Mucosa of rectum (tissue), 2 donors: ENCODE measurements at regions not wholly inside any gene's neighbourhood (a gene's known extent, or its start where the extent isn't known, plus 50 kb on each side); places are given as distances from the start of the nearest gene placed in this dataset.

Experiments
- H3K27ac ChIP-seq, 2 donors: one replicate each; pipeline ENCODE4 v1.7.0; 2013; ENCODE audit warnings: inconsistent platforms in 2 of 2, low read depth in 2 of 2, low read length in 2 of 2
- H3K27me3 ChIP-seq, 2 donors: one replicate each; pipeline ENCODE4 v1.7.0; 2013; ENCODE audit warnings: low read length in 2 of 2; ENCODE audit not compliant: control insufficient read depth in 2 of 2, insufficient read depth in 2 of 2
- H3K36me3 ChIP-seq, 2 donors: one replicate each; pipeline ENCODE4 v1.7.0; 2013; ENCODE audit warnings: low read length in 2 of 2; ENCODE audit not compliant: control insufficient read depth in 2 of 2, insufficient read depth in 2 of 2
- H3K4me1 ChIP-seq, 2 donors: one replicate each; pipeline ENCODE4 v1.7.0; 2013; ENCODE audit warnings: low read length in 2 of 2, mild to moderate bottlenecking in 1 of 2; ENCODE audit not compliant: control insufficient read depth in 2 of 2, insufficient read depth in 2 of 2
- H3K4me3 ChIP-seq, 2 donors: one replicate each; pipeline ENCODE4 v1.7.0; 2013; ENCODE audit warnings: low read length in 2 of 2
- H3K9ac ChIP-seq, 2 donors: one replicate each; pipeline ENCODE4 v1.7.0; 2013; ENCODE audit warnings: low read length in 2 of 2, low read depth in 1 of 2, mild to moderate bottlenecking in 1 of 2
- H3K9me3 ChIP-seq, 2 donors: one replicate each; pipeline ENCODE4 v1.7.0; 2013; ENCODE audit warnings: low read length in 2 of 2; ENCODE audit not compliant: control insufficient read depth in 2 of 2
- donor health status: healthy.
- donor health status: Normal muscosa, but diverticular disease.

DNA sequence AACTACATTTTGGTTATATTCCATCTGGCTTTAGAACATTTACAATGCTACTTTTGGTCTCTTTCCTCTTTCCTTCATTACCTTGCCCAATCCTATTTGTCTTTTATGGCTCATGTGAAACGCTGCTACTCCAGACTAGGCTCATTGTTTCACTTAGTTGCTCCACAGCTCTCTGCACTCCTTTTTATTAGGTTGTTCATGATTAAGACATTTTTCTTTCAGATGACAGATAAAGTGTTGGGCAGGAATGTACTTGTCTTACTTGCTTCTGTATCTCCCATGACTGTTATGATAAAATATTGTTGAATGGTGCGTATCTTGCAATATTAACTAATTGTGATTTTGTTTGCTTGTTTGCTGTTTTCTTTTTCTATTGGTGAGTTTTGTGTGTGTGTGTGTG is 1532.3 kb downstream of the KCNT2 start:
- Histone ChIP-seq H3K9me3 (no peaks in the 10 kb centered on the region), H3K27ac (no peak overlapping the region)

GRCh38 chr1:195071461-195071860 is 1536.8 kb downstream of the KCNT2 start:
- Histone ChIP-seq H3K9ac (no peak overlapping the region), H3K4me3 (no peak overlapping the region), H3K36me3 (no peaks in the 10 kb centered on the region), H3K9me3 (no peaks in the 10 kb centered on the region), H3K4me1 (no peaks in the 10 kb centered on the region), H3K27me3 (no peaks in the 10 kb centered on the region), H3K27ac (no peak overlapping the region)

More for the DNA sequence above, 1532.3 kb downstream of the KCNT2 start:
- Histone ChIP-seq H3K4me1 (no peaks in the 10 kb centered on the region), H3K27me3 (no peaks in the 10 kb centered on the region), H3K36me3 (no peaks in the 10 kb centered on the region), H3K4me3 (no peak overlapping the region), H3K9ac (no peak overlapping the region)

- Histone ChIP-seq H3K4me1 (no peaks in the 10 kb centered on the region), H3K9me3 (no peaks in the 10 kb centered on the region), H3K27me3 (no peaks in the 10 kb centered on the region), H3K27ac (no peak overlapping the region), H3K4me3 (no peak overlapping the region), H3K36me3 (no peaks in the 10 kb centered on the region), H3K9ac (no peak overlapping the region)
Observed at GRCh38 chr1:195065437-195065836, 1542.8 kb downstream of the KCNT2 start.

DNA sequence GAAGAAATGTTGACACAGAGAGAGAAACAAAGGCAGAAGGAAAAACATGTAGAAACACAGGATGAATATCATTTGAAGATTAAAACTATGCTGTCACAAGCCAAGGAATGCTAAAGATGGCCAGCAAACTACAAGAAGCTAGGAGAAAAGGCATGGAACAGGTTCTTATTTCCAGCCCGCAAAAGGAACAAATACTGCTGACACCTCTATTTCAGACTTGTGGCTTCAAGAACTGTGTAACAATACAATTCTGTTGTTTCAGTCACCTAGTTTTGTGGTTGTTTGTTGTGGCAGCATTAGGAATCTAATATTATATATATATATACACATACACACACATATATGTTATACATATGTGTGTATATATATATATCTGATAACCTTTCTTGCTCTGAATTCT is 1543.9 kb downstream of the KCNT2 start:
- Histone ChIP-seq H3K4me1 (no peaks in the 10 kb centered on the region), H3K36me3 (no peaks in the 10 kb centered on the region), H3K9me3 (no peaks in the 10 kb centered on the region), H3K27me3 (no peaks in the 10 kb centered on the region), H3K9ac (no peak overlapping the region), H3K4me3 (no peak overlapping the region), H3K27ac (no peak overlapping the region)

GRCh38 chr1:195054217-195054687 is 1554.0 kb downstream of the KCNT2 start:
- no peaks in the 10 kb centered on the region for H3K9me3 ChIP-seq
- H3K27ac ChIP-seq: no peak overlapping the region
- H3K27me3 ChIP-seq: no peaks in the 10 kb centered on the region
- H3K9ac ChIP-seq: no peak overlapping the region
- no peaks in the 10 kb centered on the region for H3K36me3 ChIP-seq
- H3K4me1 ChIP-seq: no peaks in the 10 kb centered on the region
- H3K4me3 ChIP-seq: no peak overlapping the region

DNA sequence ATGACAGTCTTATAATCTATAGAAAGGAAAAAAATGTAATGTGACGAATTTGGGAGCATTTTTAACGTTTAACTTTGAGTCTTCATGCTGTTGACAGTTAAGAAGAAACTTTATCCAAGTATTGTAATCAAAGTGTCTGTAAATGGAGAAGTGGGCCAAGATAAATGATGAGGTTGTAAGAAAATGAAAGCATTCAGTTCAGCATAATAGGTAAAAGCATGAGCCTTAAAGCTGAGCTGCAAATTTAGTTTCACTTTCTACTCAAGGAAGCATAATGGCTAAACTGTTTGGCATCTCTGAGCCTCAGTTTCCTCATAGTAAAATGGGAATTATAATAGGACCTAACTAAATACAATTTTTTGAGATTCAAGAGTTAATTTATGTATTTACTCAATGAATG is 1554.8 kb downstream of the KCNT2 start:
- no peak overlapping the region for H3K27ac ChIP-seq
- no peaks in the 10 kb centered on the region for H3K9me3 ChIP-seq
- no peaks in the 10 kb centered on the region for H3K27me3 ChIP-seq
- H3K4me3 ChIP-seq: no peak overlapping the region
- H3K36me3 ChIP-seq: no peaks in the 10 kb centered on the region
- no peak overlapping the region for H3K9ac ChIP-seq
- no peaks in the 10 kb centered on the region for H3K4me1 ChIP-seq

GRCh38 chr1:195047772-195048171 is 1560.5 kb downstream of the KCNT2 start:
- Histone ChIP-seq H3K9ac (no peak overlapping the region), H3K27me3 (no peaks in the 10 kb centered on the region), H3K36me3 (no peaks in the 10 kb centered on the region), H3K27ac (no peak overlapping the region), H3K9me3 (no peaks in the 10 kb centered on the region), H3K4me3 (no peak overlapping the region), H3K4me1 (no peaks in the 10 kb centered on the region)

- Histone ChIP-seq H3K9me3 (no peaks in the 10 kb centered on the region), H3K9ac (no peak overlapping the region), H3K36me3 (no peaks in the 10 kb centered on the region), H3K27ac (no peak overlapping the region), H3K4me1 (no peaks in the 10 kb centered on the region), H3K27me3 (no peaks in the 10 kb centered on the region), H3K4me3 (no peak overlapping the region)
Observed at GRCh38 chr1:195045072-195045471, 1563.2 kb downstream of the KCNT2 start.

GRCh38 chr1:195030793-195031192 is 1577.4 kb downstream of the KCNT2 start:
- Histone ChIP-seq H3K9ac (no peak overlapping the region), H3K27me3 (no peaks in the 10 kb centered on the region), H3K36me3 (no peaks in the 10 kb centered on the region), H3K4me3 (no peak overlapping the region), H3K27ac (no peak overlapping the region), H3K4me1 (no peaks in the 10 kb centered on the region), H3K9me3 (peaks cover 0 to 5% of the 10 kb centered on the region in 2 donors)

- H3K4me3 ChIP-seq: no peak overlapping the region
- H3K9ac ChIP-seq: no peak overlapping the region
- H3K36me3 ChIP-seq: no peaks in the 10 kb centered on the region
- no peaks in the 10 kb centered on the region for H3K27me3 ChIP-seq
- no peaks in the 10 kb centered on the region for H3K4me1 ChIP-seq
- H3K9me3 ChIP-seq: peaks cover 0 to 5% of the 10 kb centered on the region in 2 donors
- no peak overlapping the region for H3K27ac ChIP-seq
Observed at GRCh38 chr1:195026792-195027191, 1581.4 kb downstream of the KCNT2 start.

- no peak overlapping the region for H3K4me3 ChIP-seq
- H3K36me3 ChIP-seq: no peaks in the 10 kb centered on the region
- H3K27ac ChIP-seq: no peak overlapping the region
- H3K4me1 ChIP-seq: no peaks in the 10 kb centered on the region
- H3K27me3 ChIP-seq: no peaks in the 10 kb centered on the region
- H3K9me3 ChIP-seq: no peaks in the 10 kb centered on the region
- H3K9ac ChIP-seq: no peak overlapping the region
Observed at GRCh38 chr1:195019385-195019784, 1588.9 kb downstream of the KCNT2 start.
